Mesendoderm (in vitro differentiated cells): ENCODE measurements at regions not wholly inside any gene's neighbourhood (a gene's known extent, or its start where the extent isn't known, plus 50 kb on each side); places are given as distances from the start of the nearest gene placed in this dataset.
A peak's percentile ranks its signal among the peaks of the same experiment; 100 is the strongest.

Source experiments
- DNase-seq: peaks from one replicate; pipeline ENCODE4 v3.0.0; 2013
- H2AK5ac ChIP-seq: 2 replicates; pipeline ENCODE4 v1.6.1; 2013; ENCODE audit warnings: low read length, inconsistent platforms
- H2BK120ac ChIP-seq: 2 replicates; pipeline ENCODE4 v1.6.1; 2013; ENCODE audit warnings: low read depth, mild to moderate bottlenecking, low read length, moderate library complexity, mixed read lengths
- H2BK15ac ChIP-seq: replicated peaks from 2 replicates; pipeline ENCODE4 v1.6.1; 2013; ENCODE audit warnings: low read depth, mild to moderate bottlenecking, moderate library complexity
- H2BK5ac ChIP-seq: 2 replicates; pipeline ENCODE4 v1.6.1; 2013; ENCODE audit warnings: low read length, inconsistent platforms
- H3K18ac ChIP-seq: 2 replicates; pipeline ENCODE4 v1.6.1; 2013; ENCODE audit warnings: mild to moderate bottlenecking, low read length, mixed read lengths
- H3K23ac ChIP-seq: one replicate; pipeline ENCODE4 v1.6.1; 2013; ENCODE audit warnings: low read length
- H3K27ac ChIP-seq: 2 replicates; pipeline ENCODE4 v1.5.1; 2013; ENCODE audit warnings: low read depth, mild to moderate bottlenecking, inconsistent platforms, low read length, moderate library complexity
- H3K27me3 ChIP-seq: 2 replicates; pipeline ENCODE4 v1.6.1; 2013; ENCODE audit warnings: low read length, control low read depth, mild to moderate bottlenecking, inconsistent platforms; ENCODE audit not compliant: insufficient read depth, poor library complexity
- H3K36me3 ChIP-seq: 2 replicates; pipeline ENCODE4 v1.6.1; 2013; ENCODE audit warnings: low read length, inconsistent platforms; ENCODE audit not compliant: control insufficient read depth, insufficient read depth
- H3K4ac ChIP-seq: one replicate; pipeline ENCODE4 v1.6.1; 2013; ENCODE audit warnings: low read depth, mild to moderate bottlenecking, low read length, moderate library complexity
- H3K4me1 ChIP-seq: 2 replicates; pipeline ENCODE4 v1.6.1; 2013; ENCODE audit warnings: low read depth, low read length, inconsistent platforms; ENCODE audit not compliant: control insufficient read depth
- H3K4me2 ChIP-seq: 2 replicates; pipeline ENCODE4 v1.6.1; 2013; ENCODE audit warnings: low read length
- H3K4me3 ChIP-seq: 2 replicates; pipeline ENCODE4 v1.5.1; 2013; ENCODE audit warnings: mild to moderate bottlenecking, low read length
- H3K56ac ChIP-seq: one replicate; pipeline ENCODE4 v1.6.1; 2013; ENCODE audit warnings: low read length
- H3K79me1 ChIP-seq: 2 replicates; pipeline ENCODE4 v1.6.1; 2013; ENCODE audit warnings: low read length, inconsistent platforms
- H3K79me2 ChIP-seq: 2 replicates; pipeline ENCODE4 v1.6.1; 2013; ENCODE audit warnings: mild to moderate bottlenecking, low read length; ENCODE audit not compliant: control insufficient read depth, insufficient read depth
- H3K9ac ChIP-seq: 2 replicates; pipeline ENCODE4 v1.6.1; 2013; ENCODE audit warnings: low read length, inconsistent platforms
- H4K5ac ChIP-seq: one replicate; pipeline ENCODE4 v1.6.1; 2013; ENCODE audit warnings: low read length
- H4K8ac ChIP-seq: one replicate; pipeline ENCODE4 v1.6.1; 2013; ENCODE audit warnings: low read depth, mild to moderate bottlenecking, control low read depth, low read length, moderate library complexity
- WGBS: extraction: QIAGEN DNeasy Blood & Tissue Kit; methylation state at CpG from one replicate; pipeline ENCODE4 v1.1.7; 2013; ENCODE audit warnings: low lambda C conversion rate, missing lambda C conversion rate; ENCODE audit not compliant: insufficient coverage; ENCODE audit errors: extremely low coverage; 5-methylcytosine and 5-hydroxymethylcytosine counted together

DNA sequence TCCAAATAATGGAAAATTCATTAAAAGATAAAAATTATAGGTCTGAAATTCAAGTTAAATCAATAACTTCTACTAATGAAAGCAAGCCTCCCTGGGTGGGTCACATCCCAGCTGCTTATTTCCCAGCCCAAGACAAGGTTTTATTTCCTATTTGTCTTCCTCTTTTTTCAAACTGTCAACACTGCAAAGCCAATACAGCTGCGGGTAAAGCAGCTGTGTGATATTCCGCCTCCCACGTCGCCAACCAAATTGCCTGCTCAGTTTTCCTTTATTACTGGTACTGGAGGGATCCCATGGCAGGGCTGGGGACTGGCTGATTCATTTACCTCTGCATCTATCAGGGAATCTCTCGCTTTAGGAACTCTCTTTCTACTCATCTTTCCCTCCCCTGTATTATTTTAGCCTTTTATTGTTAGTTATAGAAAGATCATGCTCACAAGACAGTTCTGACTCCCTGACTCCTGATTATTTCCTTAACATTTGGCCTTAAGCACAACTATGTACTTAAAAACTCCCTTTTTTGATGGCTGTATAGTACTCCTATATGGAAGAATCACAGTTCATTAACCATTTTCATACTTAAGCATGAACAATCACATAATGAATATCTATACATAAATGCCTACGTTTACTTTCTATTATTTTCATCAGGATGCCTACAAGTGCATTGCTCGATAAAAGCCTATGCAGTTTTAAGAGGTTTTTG lies 253.1 kb downstream of the CDCA7 start:
- no peaks in the 10 kb centered on the region for H3K27me3 ChIP-seq
- H4K5ac ChIP-seq = no peak overlapping the region
- no peak overlapping the region for H3K9ac ChIP-seq
- H2BK15ac ChIP-seq = no peak overlapping the region
- H2AK5ac ChIP-seq = no peak overlapping the region
- H2BK5ac ChIP-seq = no peak overlapping the region
- H3K18ac ChIP-seq = no peak overlapping the region
- no peaks in the 10 kb centered on the region for H3K4me1 ChIP-seq
- no peak overlapping the region for H3K4ac ChIP-seq
- no peaks in the 10 kb centered on the region for H3K79me2 ChIP-seq
- no peak overlapping the region for H3K27ac ChIP-seq
- H3K23ac ChIP-seq = no peak overlapping the region
- WGBS = no CpG with 5 or more reads among the region's 7 CpGs
- no peak overlapping the region for H3K4me3 ChIP-seq
- no peak overlapping the region for H2BK120ac ChIP-seq
- H3K79me1 ChIP-seq = no peaks in the 10 kb centered on the region
- H3K4me2 ChIP-seq = no peak overlapping the region
- H3K56ac ChIP-seq = no peak overlapping the region
- no peak for DNase-seq
- no peak overlapping the region for H4K8ac ChIP-seq
- no peaks in the 10 kb centered on the region for H3K36me3 ChIP-seq

DNA sequence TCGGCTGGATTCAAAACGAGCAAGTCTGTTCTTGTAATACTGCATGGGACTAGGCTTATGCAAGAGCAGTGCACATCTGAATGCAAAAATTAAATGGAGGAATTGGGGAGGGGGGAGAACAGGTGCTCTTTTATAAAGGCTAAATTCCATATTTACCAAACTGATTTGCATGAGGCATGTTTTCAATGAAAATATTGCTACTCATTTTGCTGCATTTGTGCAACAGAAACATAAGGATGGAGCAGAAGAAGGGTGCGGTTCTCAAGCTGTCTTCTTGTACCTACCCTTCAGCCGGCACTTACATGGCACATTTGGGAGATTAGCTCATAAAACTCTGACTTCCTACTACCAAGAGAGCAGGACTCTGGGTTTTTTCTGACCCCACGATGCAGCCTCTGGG lies 256.4 kb downstream of the CDCA7 start:
- H3K79me1 ChIP-seq = no peaks in the 10 kb centered on the region
- no peak overlapping the region for H2BK15ac ChIP-seq

DNA sequence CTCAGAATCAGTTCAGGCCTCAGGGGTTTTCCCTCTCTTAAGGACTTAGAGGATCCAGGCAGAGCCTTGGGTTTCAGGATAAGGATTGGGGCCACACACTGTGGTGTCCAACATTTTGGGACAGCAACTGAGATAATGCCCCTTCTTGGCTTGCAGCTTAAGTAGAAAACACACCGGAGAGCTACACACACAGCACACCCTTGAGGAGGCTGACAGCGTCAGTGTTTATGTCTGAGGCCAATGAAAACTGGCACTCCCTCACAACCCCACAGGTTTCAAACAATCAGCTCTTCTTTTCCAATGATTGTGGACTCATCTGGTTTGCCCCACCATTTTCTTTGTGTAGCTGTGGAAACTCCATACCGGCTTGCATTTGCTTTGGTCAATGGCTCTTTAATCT lies 257.7 kb downstream of the CDCA7 start:
- H2BK120ac ChIP-seq = no peak overlapping the region
- H2BK15ac ChIP-seq = no peak overlapping the region
- no peak overlapping the region for H3K4me3 ChIP-seq
- H3K4ac ChIP-seq = peak overlapping the region; percentile 9
- H3K18ac ChIP-seq = no peak overlapping the region
- no peak overlapping the region for H4K8ac ChIP-seq
- H4K5ac ChIP-seq = no peak overlapping the region
- WGBS = no CpG with 5 or more reads among the region's 3 CpGs
- H3K4me1 ChIP-seq = no peaks in the 10 kb centered on the region
- no peaks in the 10 kb centered on the region for H3K79me2 ChIP-seq
- H2AK5ac ChIP-seq = no peak overlapping the region
- H3K4me2 ChIP-seq = no peak overlapping the region
- no peak overlapping the region for H3K9ac ChIP-seq
- no peak for DNase-seq
- H3K23ac ChIP-seq = no peak overlapping the region
- H3K79me1 ChIP-seq = no peaks in the 10 kb centered on the region
- no peak overlapping the region for H2BK5ac ChIP-seq
- H3K36me3 ChIP-seq = no peaks in the 10 kb centered on the region
- no peak overlapping the region for H3K27ac ChIP-seq
- H3K56ac ChIP-seq = no peak overlapping the region
- H3K27me3 ChIP-seq = no peaks in the 10 kb centered on the region

More for the DNA sequence above, 256.4 kb downstream of the CDCA7 start:
- Histone ChIP-seq H3K27me3 (no peaks in the 10 kb centered on the region), H3K9ac (no peak overlapping the region), H3K27ac (no peak overlapping the region), H3K4me3 (no peak overlapping the region), H3K36me3 (no peaks in the 10 kb centered on the region), H2BK120ac (no peak overlapping the region), H3K23ac (no peak overlapping the region), H4K5ac (no peak overlapping the region), H3K4ac (no peak overlapping the region), H3K4me2 (no peak overlapping the region), H3K4me1 (no peaks in the 10 kb centered on the region), H4K8ac (no peak overlapping the region), H2BK5ac (no peak overlapping the region), H3K56ac (no peak overlapping the region), H3K18ac (no peak overlapping the region), H2AK5ac (no peak overlapping the region), H3K79me2 (no peaks in the 10 kb centered on the region)
- no CpG with 5 or more reads among the region's 5 CpGs for WGBS
- DNase-seq = no peak

DNA sequence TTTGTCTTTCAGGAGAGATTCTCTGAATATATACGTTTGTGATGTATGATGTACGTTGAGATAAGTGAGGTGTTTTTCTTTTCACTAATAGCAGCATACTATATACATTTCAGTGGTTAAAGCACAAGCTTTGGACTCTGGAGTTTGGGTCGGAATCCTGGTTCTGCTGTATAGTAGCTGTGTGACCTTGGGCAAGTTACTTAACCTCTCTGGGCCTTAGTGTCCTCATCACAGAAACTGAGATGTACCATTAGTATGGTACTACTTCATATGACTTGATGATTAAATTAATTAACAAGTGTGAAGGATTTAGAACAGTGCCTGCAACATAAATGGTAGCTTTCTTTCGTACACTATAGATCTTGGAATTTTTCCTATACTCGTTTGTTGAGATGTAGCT lies 258.7 kb downstream of the CDCA7 start:
- Histone ChIP-seq H2BK15ac (no peak overlapping the region), H3K4me3 (no peak overlapping the region), H2BK5ac (no peak overlapping the region), H3K4ac (no peak overlapping the region), H3K23ac (no peak overlapping the region), H3K56ac (no peak overlapping the region), H3K9ac (no peak overlapping the region), H3K27ac (no peak overlapping the region), H4K8ac (no peak overlapping the region), H3K4me1 (no peaks in the 10 kb centered on the region), H3K79me2 (no peaks in the 10 kb centered on the region), H2AK5ac (no peak overlapping the region), H4K5ac (no peak overlapping the region), H3K18ac (no peak overlapping the region), H3K79me1 (no peaks in the 10 kb centered on the region), H3K27me3 (no peaks in the 10 kb centered on the region), H2BK120ac (no peak overlapping the region), H3K36me3 (no peaks in the 10 kb centered on the region), H3K4me2 (no peak overlapping the region)
- DNase-seq = no peak
- WGBS = no CpG with 5 or more reads among the region's 5 CpGs

DNA sequence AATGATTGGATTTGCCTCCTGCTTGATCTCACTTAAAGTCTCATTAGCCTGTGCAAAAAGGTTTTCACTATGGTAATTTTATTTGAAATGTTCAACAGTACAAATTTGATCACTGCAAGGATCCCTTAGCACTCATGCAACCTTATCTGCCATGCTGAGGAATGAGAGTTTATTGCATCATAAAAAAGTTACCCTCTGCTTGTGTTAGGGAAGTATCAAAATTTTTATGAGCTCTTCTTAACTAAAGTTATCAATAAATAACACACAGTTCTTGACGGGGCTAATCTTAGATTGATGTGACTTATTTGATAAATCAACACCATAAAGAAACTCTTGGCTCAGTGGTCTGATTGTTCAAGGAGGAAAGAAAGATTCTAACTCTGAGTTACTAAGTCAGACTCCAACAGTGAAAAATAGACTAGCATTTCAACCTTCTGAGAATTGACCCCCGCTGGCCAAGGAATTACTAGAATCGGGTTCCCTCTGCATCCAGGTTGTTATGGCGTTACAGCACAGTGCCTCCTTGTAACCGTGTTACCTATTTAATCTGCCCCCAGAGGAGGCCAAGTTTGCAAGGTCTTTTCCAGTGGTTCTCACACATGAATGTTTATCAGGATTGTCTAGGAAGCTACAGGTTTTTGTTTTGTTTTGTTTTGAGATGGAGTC lies 259.7 kb downstream of the CDCA7 start:
- Histone ChIP-seq H3K4me3 (no peak overlapping the region), H4K5ac (no peak overlapping the region), H3K79me2 (no peaks in the 10 kb centered on the region), H3K79me1 (no peaks in the 10 kb centered on the region), H3K4me1 (no peaks in the 10 kb centered on the region), H2BK120ac (no peak overlapping the region), H2BK5ac (no peak overlapping the region), H3K4me2 (no peak overlapping the region), H3K9ac (no peak overlapping the region), H3K27ac (no peak overlapping the region), H3K23ac (no peak overlapping the region), H3K56ac (no peak overlapping the region), H3K18ac (no peak overlapping the region), H2BK15ac (no peak overlapping the region), H3K36me3 (no peaks in the 10 kb centered on the region), H3K27me3 (no peaks in the 10 kb centered on the region), H4K8ac (no peak overlapping the region), H3K4ac (no peak overlapping the region), H2AK5ac (no peak overlapping the region)
- no CpG with 5 or more reads among the region's 5 CpGs for WGBS
- DNase-seq = no peak
